OCI-LY3 (cell line): ENCODE measurements at regions not wholly inside any gene's neighbourhood (a gene's known extent, or its start where the extent isn't known, plus 50 kb on each side); places are given as distances from the start of the nearest gene placed in this dataset.

Experiments used
- CTCF ChIP-seq: fragments of 200-600, 300-600 bp; sonication (generic); IDR thresholded peaks from 2 replicates; pipeline ENCODE4 v1.5.1; 2014; ENCODE audit warnings: antibody characterized with exemption, low read length, low read depth
- EZH2phosphoT487 ChIP-seq: fragments of 200-600 bp; shearing (Covaris generic); IDR thresholded peaks from 2 replicates; pipeline ENCODE4 v1.6.1; 2018; ENCODE audit warnings: antibody characterized with exemption, mixed run types, low read depth

GRCh38 chr18:71025505-71026225, 736.8 kb downstream of the SOCS6 start:
- no peak for TF ChIP-seq CTCF
- TF ChIP-seq EZH2phosphoT487 = no peak
